Esophagus squamous epithelium (tissue), 5 donors: ENCODE measurements at regions not wholly inside any gene's neighbourhood (a gene's known extent, or its start where the extent isn't known, plus 50 kb on each side); places are given as distances from the start of the nearest gene placed in this dataset.

ENCODE experiments used
- DNase-seq: peaks from one replicate; lab custom pipeline; 2025; lab: John Stamatoyannopoulos, UW
- H3K27ac ChIP-seq, 4 donors: fragments of 200-600 bp; sonication (generic); one replicate each; pipeline ENCODE4 v1.5.1; 2016 to 2019; ENCODE audit warnings: mild to moderate bottlenecking in 1 of 4
- H3K27me3 ChIP-seq, 4 donors: fragments of 200-600 bp; sonication (generic); 1 replicate in 3 of 4; 2 replicates in 1 of 4; pipeline versions ENCODE4 v1.5.1 to v1.6.0; 2017 to 2021; ENCODE audit warnings: antibody characterized with exemption in 1 of 4
- H3K36me3 ChIP-seq, 3 donors: fragments of 200-600 bp; sonication (generic); one replicate each; pipeline ENCODE4 v1.5.1; 2016 to 2019
- H3K4me1 ChIP-seq, 3 donors: fragments of 200-600 bp; sonication (generic); one replicate each; pipeline ENCODE4 v1.5.1; 2017 to 2019
- H3K4me3 ChIP-seq, 4 donors: fragments of 200-600 bp; sonication (generic); 1 replicate in 3 of 4; 2 replicates in 1 of 4; pipeline ENCODE4 v1.5.1; 2016 to 2019; ENCODE audit warnings: mild to moderate bottlenecking in 2 of 4, moderate library complexity in 1 of 4
- H3K9me3 ChIP-seq, 3 donors: fragments of 200-600 bp; sonication (generic); one replicate each; pipeline ENCODE4 v1.5.1; 2016 to 2019
- CTCF ChIP-seq, 6 experiments: fragments of 450-650 bp in 4 of 6; fragments of 200-600 bp in 2 of 6; sonication (generic) in 2 of 6; IDR thresholded peaks; one replicate each; pipeline ENCODE4 v1.5.1; 2016 to 2019; ENCODE audit warnings: antibody characterized with exemption in 6 of 6, mild to moderate bottlenecking in 4 of 6, moderate library complexity in 4 of 6
- POLR2A ChIP-seq, 4 donors: fragments of 450-650 bp; IDR thresholded peaks; one replicate each; pipeline ENCODE4 v1.6.1; 2017; ENCODE audit warnings: antibody characterized with exemption in 4 of 4, mild to moderate bottlenecking in 4 of 4, moderate library complexity in 3 of 4
- WGBS, 2 donors: methylation state at CpG; one replicate each; pipeline ENCODE4 v1.1.5; 2018; 5-methylcytosine and 5-hydroxymethylcytosine counted together
- intact Hi-C: fragments of 100-400 bp; cut with DNase I; formaldehyde crosslinking; loops from one replicate; pipeline ENCODE4 v1.15.0; 2022
- donor health status: DM: yes; HTN: yes; CAD: no.

- no peak for TF ChIP-seq CTCF (IDR thresholded peaks at IDR 0.05)
- no peak for TF ChIP-seq POLR2A (IDR thresholded peaks at IDR 0.05)
These were observed 100.1 kb upstream of the RBPJ start for GRCh38 chr4:26220696-26221095.

GRCh38 chr4:26223155-26223554 lies 97.7 kb upstream of the RBPJ start:
- H3K27me3 ChIP-seq = no peaks in the 10 kb centered on the region
- intact Hi-C loops = no loop called here

More at GRCh38 chr4:26220696-26221095, 100.1 kb upstream of the RBPJ start:
- intact Hi-C loops = no loop called here
- Histone ChIP-seq H3K4me1 (peaks cover 0 to 12% (median 0%) of the 10 kb centered on the region in 3 donors), H3K27ac (no peak overlapping the region), H3K4me3 (no peak overlapping the region), H3K27me3 (peaks cover 0 to 4% (median 0%) of the 10 kb centered on the region in 4 donors), H3K9me3 (no peaks in the 10 kb centered on the region), H3K36me3 (no peaks in the 10 kb centered on the region)
- 76 to 84% methylated on average over 3 to 4 of the region's 4 CpGs for WGBS, 2 donors
- no peak for DNase-seq

DNA sequence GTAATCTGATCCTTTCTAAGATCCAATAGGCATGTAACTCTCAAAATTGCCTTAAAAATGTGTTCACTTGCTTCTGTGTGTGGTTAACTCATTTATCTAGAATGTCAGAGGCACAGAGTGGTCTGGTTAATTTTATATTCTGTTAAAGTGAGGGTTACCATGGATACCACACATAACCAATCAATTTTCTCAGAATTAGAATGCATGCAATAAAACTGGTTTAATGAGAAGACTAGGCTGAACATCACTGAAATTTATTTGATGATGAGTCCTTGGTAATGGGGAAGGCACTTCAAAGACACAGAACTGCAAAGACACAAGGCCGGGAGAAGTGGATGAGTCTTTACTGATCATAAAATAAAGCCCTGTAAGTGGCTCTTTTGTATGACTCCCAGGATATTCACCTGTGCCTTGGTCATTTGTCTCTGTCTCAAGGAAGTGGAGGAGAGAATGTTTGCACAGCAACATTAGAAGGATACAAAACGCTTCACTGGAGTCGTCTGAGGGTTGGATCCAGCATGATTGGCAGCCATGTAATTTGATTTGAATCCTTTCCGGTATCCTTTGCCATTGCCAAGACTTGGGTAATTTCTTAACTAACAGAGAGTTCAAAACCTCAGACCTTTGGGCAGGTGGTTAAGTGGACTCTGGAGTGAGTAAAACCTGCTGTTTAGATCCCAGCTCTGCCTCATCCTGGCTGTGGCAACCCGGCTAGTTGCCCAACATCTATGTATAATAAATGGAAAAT lies 94.0 kb upstream of the RBPJ start:
- Histone ChIP-seq H3K4me1 (no peaks in the 10 kb centered on the region), H3K27ac (no peak overlapping the region), H3K4me3 (no peak overlapping the region), H3K36me3 (no peaks in the 10 kb centered on the region), H3K9me3 (no peaks in the 10 kb centered on the region), H3K27me3 (no peaks in the 10 kb centered on the region)
- intact Hi-C loops = no loop called here
- TF ChIP-seq CTCF (IDR thresholded peaks at IDR 0.05) (no peak), POLR2A (IDR thresholded peaks at IDR 0.05) (no peak)
- 72 to 78% methylated on average over 5 of the region's 5 CpGs for WGBS, 2 donors
- no peak for DNase-seq

More at GRCh38 chr4:26223155-26223554, 97.7 kb upstream of the RBPJ start:
- TF ChIP-seq CTCF (IDR thresholded peaks at IDR 0.05) (no peak), POLR2A (IDR thresholded peaks at IDR 0.05) (no peak)
- H3K9me3 ChIP-seq = no peaks in the 10 kb centered on the region
- 77 to 88% methylated on average over 2 of the region's 2 CpGs for WGBS, 2 donors
- no peak for DNase-seq
- H3K4me1 ChIP-seq = peaks cover 0 to 8% (median 0%) of the 10 kb centered on the region in 3 donors
- no peak overlapping the region for H3K4me3 ChIP-seq
- H3K27ac ChIP-seq = no peak overlapping the region
- no peaks in the 10 kb centered on the region for H3K36me3 ChIP-seq

DNA sequence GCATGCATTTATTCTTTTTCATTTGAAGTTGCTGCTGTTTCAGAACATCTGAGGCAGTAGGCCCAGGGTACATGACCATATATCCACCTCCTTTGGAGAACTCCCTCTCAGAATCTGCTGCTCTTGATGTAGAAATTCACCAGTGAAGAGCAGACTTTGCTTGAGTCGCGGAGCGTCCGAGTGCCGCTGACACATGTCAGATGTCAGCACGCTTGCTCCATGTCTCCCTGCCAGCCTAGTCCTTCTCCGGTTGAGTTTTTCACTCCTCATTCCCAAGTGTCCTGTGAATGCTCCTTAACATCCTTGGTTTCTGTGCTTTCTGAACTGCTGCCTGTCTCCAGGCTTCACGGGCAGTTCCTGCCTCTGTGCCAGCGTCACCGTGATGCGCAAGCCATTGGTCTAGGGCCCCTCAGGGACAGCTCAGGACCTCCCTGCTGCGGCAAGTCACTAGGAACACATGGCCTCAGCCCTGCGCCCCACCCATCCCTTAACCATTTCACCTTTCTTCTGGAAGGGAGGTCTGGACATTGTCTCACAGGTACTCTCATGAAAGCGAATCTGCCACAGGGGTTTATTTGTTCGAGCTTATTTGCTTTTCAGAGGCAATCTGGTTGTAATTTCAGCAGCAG lies 93.1 kb upstream of the RBPJ start:
- DNase-seq = no peak
- H3K4me1 ChIP-seq = no peaks in the 10 kb centered on the region
- intact Hi-C loops = no loop called here
- TF ChIP-seq POLR2A (IDR thresholded peaks at IDR 0.05) (no peak), CTCF (IDR thresholded peaks at IDR 0.05) (no peak)
- no peak overlapping the region for H3K27ac ChIP-seq
- no peaks in the 10 kb centered on the region for H3K36me3 ChIP-seq
- 88 to 90% methylated on average over 12 to 13 of the region's 15 CpGs for WGBS, 2 donors
- H3K4me3 ChIP-seq = no peak overlapping the region
- no peaks in the 10 kb centered on the region for H3K27me3 ChIP-seq
- no peaks in the 10 kb centered on the region for H3K9me3 ChIP-seq

- H3K36me3 ChIP-seq = no peaks in the 10 kb centered on the region
- H3K4me1 ChIP-seq = no peaks in the 10 kb centered on the region
- no peak overlapping the region for H3K27ac ChIP-seq
- no peaks in the 10 kb centered on the region for H3K9me3 ChIP-seq
- 95 to 100% methylated on average over 2 of the region's 2 CpGs for WGBS, 2 donors
- no peak overlapping the region for H3K4me3 ChIP-seq
- no peaks in the 10 kb centered on the region for H3K27me3 ChIP-seq
- no peak for TF ChIP-seq POLR2A (IDR thresholded peaks at IDR 0.05)
- no peak for TF ChIP-seq CTCF (IDR thresholded peaks at IDR 0.05)
- intact Hi-C loops = no loop called here
- DNase-seq = no peak
These were observed 91.9 kb upstream of the RBPJ start for GRCh38 chr4:26228883-26229282.
